ENCODE measurements at regions not wholly inside any gene's neighbourhood (a gene's known extent, or its start where the extent isn't known, plus 50 kb on each side); places are given as distances from the start of the nearest gene placed in this dataset.

DNA sequence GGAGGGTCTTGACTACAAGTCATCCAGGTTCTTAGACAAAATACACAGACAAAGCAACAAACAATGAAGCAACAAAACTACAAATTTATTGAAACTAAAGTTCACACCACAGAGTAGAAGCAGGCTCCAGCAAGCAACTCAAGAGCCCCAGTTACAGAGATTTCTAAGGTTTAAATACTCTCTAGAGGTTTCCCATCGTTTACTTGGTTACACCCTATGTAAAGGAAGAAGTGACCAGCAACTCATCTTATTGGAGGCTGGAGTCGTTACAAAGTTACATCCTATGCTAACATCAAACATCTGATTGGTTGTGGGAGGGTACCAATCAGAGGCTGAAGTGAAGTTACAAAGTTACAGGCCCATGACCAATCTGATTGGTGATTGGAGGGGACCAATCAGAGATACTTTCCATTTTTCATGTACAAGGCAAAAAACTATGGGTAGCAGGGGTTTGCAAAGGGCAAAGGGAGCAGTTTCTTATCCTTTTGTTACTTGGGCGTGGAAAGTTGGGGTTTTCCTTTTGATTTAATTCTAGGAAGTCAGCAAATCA, 2292.6 kb upstream of the C9orf72 start:
- no peak overlapping the region for H3K4me2 ChIP-seq (ENCODE audit: control insufficient read depth, extremely low read depth, insufficient read depth, low read depth, low read length)
- H3K9me3 ChIP-seq (ENCODE audit: control insufficient read depth, low read depth, low read length): no peaks in the 10 kb centered on the region
- no peaks in the 10 kb centered on the region for H4K20me1 ChIP-seq (ENCODE audit: control insufficient read depth, extremely low read depth, insufficient read depth, low read length)
- H3K4me1 ChIP-seq (ENCODE audit: control insufficient read depth, extremely low read depth, insufficient read depth, low read length): no peaks in the 10 kb centered on the region
- no peaks in the 10 kb centered on the region for H3K36me3 ChIP-seq (ENCODE audit: control insufficient read depth in 2 of 2, extremely low read depth in 1 of 2, insufficient read depth in 2 of 2, low read length in 2 of 2)
- no peaks in the 10 kb centered on the region for H3K27me3 ChIP-seq (ENCODE audit: control insufficient read depth, extremely low read depth, insufficient read depth, low read length)
- no peak overlapping the region for H3K27ac ChIP-seq (ENCODE audit: control insufficient read depth, insufficient read depth, low read length)
- H3K4me3 ChIP-seq (ENCODE audit: control insufficient read depth in 2 of 3, extremely low read depth in 1 of 3, insufficient read depth in 2 of 3, low read depth in 1 of 3, low read length in 3 of 3): no peak overlapping the region
- dilution Hi-C loops (cut with MboI; ENCODE audit: extremely low pct_ligation_motif_present, low sequenced_read_pairs): no loop called here
- DNase-seq (ENCODE audit: low read depth, low spot score) (no peak), FAIRE-seq (no peak)
- TF ChIP-seq EZH2 (IDR thresholded peaks at IDR 0.05; ENCODE audit: low read length): no peak
- TF ChIP-seq, protein P1, sequence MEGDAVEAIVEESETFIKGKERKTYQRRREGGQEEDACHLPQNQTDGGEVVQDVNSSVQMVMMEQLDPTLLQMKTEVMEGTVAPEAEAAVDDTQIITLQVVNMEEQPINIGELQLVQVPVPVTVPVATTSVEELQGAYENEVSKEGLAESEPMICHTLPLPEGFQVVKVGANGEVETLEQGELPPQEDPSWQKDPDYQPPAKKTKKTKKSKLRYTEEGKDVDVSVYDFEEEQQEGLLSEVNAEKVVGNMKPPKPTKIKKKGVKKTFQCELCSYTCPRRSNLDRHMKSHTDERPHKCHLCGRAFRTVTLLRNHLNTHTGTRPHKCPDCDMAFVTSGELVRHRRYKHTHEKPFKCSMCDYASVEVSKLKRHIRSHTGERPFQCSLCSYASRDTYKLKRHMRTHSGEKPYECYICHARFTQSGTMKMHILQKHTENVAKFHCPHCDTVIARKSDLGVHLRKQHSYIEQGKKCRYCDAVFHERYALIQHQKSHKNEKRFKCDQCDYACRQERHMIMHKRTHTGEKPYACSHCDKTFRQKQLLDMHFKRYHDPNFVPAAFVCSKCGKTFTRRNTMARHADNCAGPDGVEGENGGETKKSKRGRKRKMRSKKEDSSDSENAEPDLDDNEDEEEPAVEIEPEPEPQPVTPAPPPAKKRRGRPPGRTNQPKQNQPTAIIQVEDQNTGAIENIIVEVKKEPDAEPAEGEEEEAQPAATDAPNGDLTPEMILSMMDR (optimal IDR thresholded peaks at IDR 0.05 in 1 of 3, IDR thresholded peaks at IDR 0.05 in 1 of 3, conservative IDR thresholded peaks at IDR 0.05 in 1 of 3; ENCODE audit: extremely low read depth in 1 of 3, insufficient read depth in 2 of 3, low read length in 3 of 3): no peak
- H3K79me2 ChIP-seq (ENCODE audit: control insufficient read depth, insufficient read depth, low read length): no peaks in the 10 kb centered on the region
- no peak overlapping the region for H3K9ac ChIP-seq (ENCODE audit: control insufficient read depth, extremely low read depth, insufficient read depth, low read length)
- no peaks in the 10 kb centered on the region for H3K9me1 ChIP-seq (ENCODE audit: control insufficient read depth, extremely low read depth, insufficient read depth, low read length)
- H2AFZ ChIP-seq (ENCODE audit: control insufficient read depth, low read length): no peak overlapping the region

DNA sequence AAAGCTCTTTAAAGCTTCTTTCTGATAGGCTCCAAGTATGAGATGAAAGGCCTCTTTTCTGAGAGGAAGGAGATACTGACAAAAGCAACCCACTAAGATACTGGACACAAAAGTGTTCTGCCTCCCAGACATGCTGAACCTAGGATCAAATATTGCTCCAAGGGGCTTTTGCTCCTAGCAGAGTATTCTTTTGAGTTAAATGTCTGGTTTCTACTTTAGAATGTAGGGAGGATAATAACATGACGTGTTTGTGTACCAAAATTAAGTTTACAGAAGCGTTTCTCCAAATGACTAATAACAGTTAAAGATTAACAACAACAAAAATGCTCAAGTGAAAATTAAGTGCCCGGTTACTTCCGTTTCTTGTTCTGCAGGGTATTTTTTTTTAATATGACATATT, 2293.3 kb upstream of the C9orf72 start:
- no peak for FAIRE-seq
- no peak overlapping the region for H3K4me2 ChIP-seq (ENCODE audit: control insufficient read depth, extremely low read depth, insufficient read depth, low read depth, low read length)

More for the DNA sequence above, 2293.3 kb upstream of the C9orf72 start:
- no peaks in the 10 kb centered on the region for H4K20me1 ChIP-seq (ENCODE audit: control insufficient read depth, extremely low read depth, insufficient read depth, low read length)
- no peak for TF ChIP-seq EZH2 (IDR thresholded peaks at IDR 0.05; ENCODE audit: low read length)
- TF ChIP-seq, protein P1 (optimal IDR thresholded peaks at IDR 0.05 in 1 of 3, IDR thresholded peaks at IDR 0.05 in 1 of 3, conservative IDR thresholded peaks at IDR 0.05 in 1 of 3; ENCODE audit: extremely low read depth in 1 of 3, insufficient read depth in 2 of 3, low read length in 3 of 3): no peak
- H3K9me3 ChIP-seq (ENCODE audit: control insufficient read depth, low read depth, low read length): no peaks in the 10 kb centered on the region
- no peaks in the 10 kb centered on the region for H3K9me1 ChIP-seq (ENCODE audit: control insufficient read depth, extremely low read depth, insufficient read depth, low read length)
- no peak overlapping the region for H3K4me3 ChIP-seq (ENCODE audit: control insufficient read depth in 2 of 3, extremely low read depth in 1 of 3, insufficient read depth in 2 of 3, low read depth in 1 of 3, low read length in 3 of 3)
- DNase-seq (ENCODE audit: low read depth, low spot score): no peak
- no peak overlapping the region for H2AFZ ChIP-seq (ENCODE audit: control insufficient read depth, low read length)
- dilution Hi-C loops (cut with MboI; ENCODE audit: extremely low pct_ligation_motif_present, low sequenced_read_pairs): no loop called here
- H3K79me2 ChIP-seq (ENCODE audit: control insufficient read depth, insufficient read depth, low read length): no peaks in the 10 kb centered on the region
- H3K27me3 ChIP-seq (ENCODE audit: control insufficient read depth, extremely low read depth, insufficient read depth, low read length): no peaks in the 10 kb centered on the region
- no peak overlapping the region for H3K27ac ChIP-seq (ENCODE audit: control insufficient read depth, insufficient read depth, low read length)
- no peaks in the 10 kb centered on the region for H3K36me3 ChIP-seq (ENCODE audit: control insufficient read depth in 2 of 2, extremely low read depth in 1 of 2, insufficient read depth in 2 of 2, low read length in 2 of 2)
- no peaks in the 10 kb centered on the region for H3K4me1 ChIP-seq (ENCODE audit: control insufficient read depth, extremely low read depth, insufficient read depth, low read length)
- no peak overlapping the region for H3K9ac ChIP-seq (ENCODE audit: control insufficient read depth, extremely low read depth, insufficient read depth, low read length)

All from keratinocyte (primary cell).